Gastrocnemius medialis (tissue), 4 donors: ENCODE measurements at regions not wholly inside any gene's neighbourhood (a gene's known extent, or its start where the extent isn't known, plus 50 kb on each side); places are given as distances from the start of the nearest gene placed in this dataset.

Source experiments
- CTCF ChIP-seq, 5 experiments: fragments of 450-650 bp in 3 of 5; fragments of 200-600 bp in 2 of 5; sonication (generic) in 2 of 5; IDR thresholded peaks in 4 of 5; conservative IDR thresholded peaks in 1 of 5; 1 replicate in 4 of 5; 2 replicates in 1 of 5; pipeline ENCODE4 v1.5.1; 2016 to 2019; ENCODE audit warnings: antibody characterized with exemption in 5 of 5, mild to moderate bottlenecking in 3 of 5, moderate library complexity in 3 of 5
- POLR2A ChIP-seq, 2 donors: fragments of 450-650 bp; IDR thresholded peaks; one replicate each; pipeline ENCODE4 v1.6.1; 2017; ENCODE audit warnings: antibody characterized with exemption in 2 of 2, mild to moderate bottlenecking in 2 of 2, moderate library complexity in 2 of 2

- no peak for TF ChIP-seq CTCF (IDR thresholded peaks at IDR 0.05 in 4 of 5, conservative IDR thresholded peaks at IDR 0.05 in 1 of 5)
- TF ChIP-seq POLR2A (IDR thresholded peaks at IDR 0.05) = no peak
Observed at GRCh38 chr10:10389182-10389581, 628.5 kb upstream of the CELF2 start.
